PFSK-1 (cell line): ENCODE measurements at regions not wholly inside any gene's neighbourhood (a gene's known extent, or its start where the extent isn't known, plus 50 kb on each side); places are given as distances from the start of the nearest gene placed in this dataset.

Experiments
- POLR2AphosphoS5 ChIP-seq: IDR thresholded peaks from 2 replicates; pipeline ENCODE4 v1.6.1; 2012; ENCODE audit warnings: low read depth, mild to moderate bottlenecking, control low read depth, low read length, moderate library complexity
- SIN3A ChIP-seq: IDR thresholded peaks from 2 replicates; pipeline ENCODE4 v1.6.1; 2012; ENCODE audit warnings: mild to moderate bottlenecking, low read length, moderate library complexity, borderline replicate concordance; ENCODE audit not compliant: insufficient read depth
- TAF1 ChIP-seq: IDR thresholded peaks from 2 replicates; pipeline ENCODE4 v1.6.1; 2012; ENCODE audit warnings: low read length, control low read depth, borderline replicate concordance; ENCODE audit not compliant: insufficient read depth
- TF ChIP-seq, protein P1 (sequence below), 2 experiments: IDR thresholded peaks; 2 replicates each; pipeline versions ENCODE4 v1.6.1 to v1.8.0; 2011 to 2012; ENCODE audit warnings: low read depth in 2 of 2, low read length in 2 of 2, control low read depth in 1 of 2, inconsistent platforms in 1 of 2, mild to moderate bottlenecking in 1 of 2, moderate library complexity in 1 of 2; ENCODE audit not compliant: insufficient read depth in 1 of 2

DNA sequence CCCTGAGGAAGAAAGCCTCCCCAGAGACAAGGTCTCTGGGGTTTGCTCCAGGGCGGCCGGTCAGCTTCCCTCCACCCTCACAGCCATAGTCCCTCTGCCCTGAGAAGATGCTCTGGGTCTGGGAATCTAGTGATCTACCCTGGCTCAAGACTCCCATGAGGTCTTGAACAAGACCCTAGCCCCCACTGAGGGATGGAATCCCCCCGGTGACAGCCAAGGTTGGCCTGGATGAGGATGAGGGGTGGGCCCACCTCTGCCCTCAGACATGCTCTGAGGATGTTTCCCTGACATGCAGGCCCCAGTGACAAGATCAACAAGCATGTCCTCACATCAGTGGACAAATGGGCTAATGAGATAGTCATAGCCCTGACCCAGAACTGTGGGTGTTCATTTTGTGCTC lies 138.6 kb downstream of the C5orf15 start:
- TF ChIP-seq POLR2AphosphoS5, result no peak
- no peak for TF ChIP-seq SIN3A
- TF ChIP-seq, protein P1, sequence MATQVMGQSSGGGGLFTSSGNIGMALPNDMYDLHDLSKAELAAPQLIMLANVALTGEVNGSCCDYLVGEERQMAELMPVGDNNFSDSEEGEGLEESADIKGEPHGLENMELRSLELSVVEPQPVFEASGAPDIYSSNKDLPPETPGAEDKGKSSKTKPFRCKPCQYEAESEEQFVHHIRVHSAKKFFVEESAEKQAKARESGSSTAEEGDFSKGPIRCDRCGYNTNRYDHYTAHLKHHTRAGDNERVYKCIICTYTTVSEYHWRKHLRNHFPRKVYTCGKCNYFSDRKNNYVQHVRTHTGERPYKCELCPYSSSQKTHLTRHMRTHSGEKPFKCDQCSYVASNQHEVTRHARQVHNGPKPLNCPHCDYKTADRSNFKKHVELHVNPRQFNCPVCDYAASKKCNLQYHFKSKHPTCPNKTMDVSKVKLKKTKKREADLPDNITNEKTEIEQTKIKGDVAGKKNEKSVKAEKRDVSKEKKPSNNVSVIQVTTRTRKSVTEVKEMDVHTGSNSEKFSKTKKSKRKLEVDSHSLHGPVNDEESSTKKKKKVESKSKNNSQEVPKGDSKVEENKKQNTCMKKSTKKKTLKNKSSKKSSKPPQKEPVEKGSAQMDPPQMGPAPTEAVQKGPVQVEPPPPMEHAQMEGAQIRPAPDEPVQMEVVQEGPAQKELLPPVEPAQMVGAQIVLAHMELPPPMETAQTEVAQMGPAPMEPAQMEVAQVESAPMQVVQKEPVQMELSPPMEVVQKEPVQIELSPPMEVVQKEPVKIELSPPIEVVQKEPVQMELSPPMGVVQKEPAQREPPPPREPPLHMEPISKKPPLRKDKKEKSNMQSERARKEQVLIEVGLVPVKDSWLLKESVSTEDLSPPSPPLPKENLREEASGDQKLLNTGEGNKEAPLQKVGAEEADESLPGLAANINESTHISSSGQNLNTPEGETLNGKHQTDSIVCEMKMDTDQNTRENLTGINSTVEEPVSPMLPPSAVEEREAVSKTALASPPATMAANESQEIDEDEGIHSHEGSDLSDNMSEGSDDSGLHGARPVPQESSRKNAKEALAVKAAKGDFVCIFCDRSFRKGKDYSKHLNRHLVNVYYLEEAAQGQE (IDR thresholded peaks at IDR 0.05; ENCODE audit: insufficient read depth in 1 of 2, low read depth in 2 of 2, low read length in 2 of 2), result no peak
- no peak for TF ChIP-seq TAF1
